Body of pancreas (tissue), 4 donors: ENCODE measurements at regions not wholly inside any gene's neighbourhood (a gene's known extent, or its start where the extent isn't known, plus 50 kb on each side); places are given as distances from the start of the nearest gene placed in this dataset.

Experiments
- ATAC-seq: fragments of 150-250 bp; one replicate; pipeline ENCODE4 v1.9.1; 2016
- DNase-seq, 4 donors: peaks; one replicate each; pipeline ENCODE4 v3.0.0-alpha.2; 2019
- H3K27ac ChIP-seq, 4 donors: fragments of 200-600 bp; sonication (generic); 1 replicate in 3 of 4; 2 replicates in 1 of 4; pipeline versions ENCODE4 v1.5.1 to v1.6.1; 2016 to 2019; ENCODE audit warnings: mild to moderate bottlenecking in 1 of 4, mixed read lengths in 1 of 4, moderate library complexity in 1 of 4
- H3K27me3 ChIP-seq, 2 donors: fragments of 200-600 bp; sonication (generic); one replicate each; pipeline ENCODE4 v1.6.0; 2016; ENCODE audit warnings: mild to moderate bottlenecking in 1 of 2
- H3K36me3 ChIP-seq, 2 donors: fragments of 200-600 bp; sonication (generic); replicated peaks in 1 of 2; 2 replicates each; pipeline ENCODE4 v1.5.1; 2016; ENCODE audit warnings: low read depth in 2 of 2; ENCODE audit not compliant: insufficient read depth in 1 of 2
- H3K4me1 ChIP-seq: fragments of 200-600 bp; sonication (generic); one replicate; pipeline ENCODE4 v1.6.0; 2016
- H3K4me3 ChIP-seq, 2 donors: fragments of 200-600 bp; sonication (generic); 1 replicate in 1 of 2; 2 replicates in 1 of 2; pipeline ENCODE4 v1.5.1; 2016 to 2019
- H3K9me3 ChIP-seq, 3 donors: fragments of 200-600 bp; sonication (generic); 1 replicate in 2 of 3; 2 replicates in 1 of 3; pipeline ENCODE4 v1.5.1; 2016
- POLR2A ChIP-seq, 3 donors: fragments of 450-650 bp; IDR thresholded peaks; one replicate each; pipeline ENCODE4 v1.6.1; 2016; ENCODE audit warnings: antibody characterized with exemption in 3 of 3, mild to moderate bottlenecking in 2 of 3
- WGBS, 2 donors: methylation state at CpG; one replicate each; pipeline ENCODE4 v1.1.5; 2017; 5-methylcytosine and 5-hydroxymethylcytosine counted together
- intact Hi-C: fragments of 100-400 bp; cut with DNase I; formaldehyde crosslinking; loops from one replicate; pipeline ENCODE4 v1.15.1; 2023
- TF ChIP-seq, protein P1 (sequence below), 7 experiments: fragments of 450-650 bp in 4 of 7; fragments of 200-600 bp in 3 of 7; sonication (generic) in 3 of 7; IDR thresholded peaks; one replicate each; pipeline ENCODE4 v1.5.1; 2016 to 2019; ENCODE audit warnings: antibody characterized with exemption in 7 of 7

DNA sequence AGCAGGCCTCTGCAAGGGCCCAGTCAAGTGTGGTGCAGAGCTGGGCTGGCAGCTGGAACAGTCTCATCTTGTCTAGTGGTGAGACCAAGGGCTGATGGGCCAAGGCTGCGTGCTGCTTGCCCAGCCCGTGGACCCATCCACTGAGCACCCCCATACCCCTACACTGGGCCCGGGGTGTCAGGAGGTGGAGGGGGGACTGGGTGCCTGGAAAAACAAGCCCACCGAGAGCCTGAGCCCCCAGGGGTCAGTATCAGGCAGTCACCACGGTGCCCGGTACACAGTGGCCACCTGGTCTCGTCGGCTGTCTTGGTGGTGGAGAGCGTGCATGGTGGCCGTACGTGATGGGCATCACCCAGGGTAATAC, 238.3 kb downstream of the SEC14L1 start:
- ATAC-seq = no peak
- Histone ChIP-seq H3K36me3 (no peaks in the 10 kb centered on the region), H3K4me1 (peaks cover 98% of the 10 kb centered on the region), H3K27ac (peak overlapping the region in 2 of 4 donors; percentile 78 to 93), H3K9me3 (no peaks in the 10 kb centered on the region), H3K27me3 (peaks cover 0 to 6% of the 10 kb centered on the region in 2 donors), H3K4me3 (no peak overlapping the region)
- no peak for DNase-seq
- 92 to 100% methylated on average over 3 to 11 of the region's 11 CpGs for WGBS, 2 donors
- TF ChIP-seq, protein P1, sequence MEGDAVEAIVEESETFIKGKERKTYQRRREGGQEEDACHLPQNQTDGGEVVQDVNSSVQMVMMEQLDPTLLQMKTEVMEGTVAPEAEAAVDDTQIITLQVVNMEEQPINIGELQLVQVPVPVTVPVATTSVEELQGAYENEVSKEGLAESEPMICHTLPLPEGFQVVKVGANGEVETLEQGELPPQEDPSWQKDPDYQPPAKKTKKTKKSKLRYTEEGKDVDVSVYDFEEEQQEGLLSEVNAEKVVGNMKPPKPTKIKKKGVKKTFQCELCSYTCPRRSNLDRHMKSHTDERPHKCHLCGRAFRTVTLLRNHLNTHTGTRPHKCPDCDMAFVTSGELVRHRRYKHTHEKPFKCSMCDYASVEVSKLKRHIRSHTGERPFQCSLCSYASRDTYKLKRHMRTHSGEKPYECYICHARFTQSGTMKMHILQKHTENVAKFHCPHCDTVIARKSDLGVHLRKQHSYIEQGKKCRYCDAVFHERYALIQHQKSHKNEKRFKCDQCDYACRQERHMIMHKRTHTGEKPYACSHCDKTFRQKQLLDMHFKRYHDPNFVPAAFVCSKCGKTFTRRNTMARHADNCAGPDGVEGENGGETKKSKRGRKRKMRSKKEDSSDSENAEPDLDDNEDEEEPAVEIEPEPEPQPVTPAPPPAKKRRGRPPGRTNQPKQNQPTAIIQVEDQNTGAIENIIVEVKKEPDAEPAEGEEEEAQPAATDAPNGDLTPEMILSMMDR (IDR thresholded peaks at IDR 0.05) = no peak
- no peak for TF ChIP-seq POLR2A (IDR thresholded peaks at IDR 0.05)
- intact Hi-C loops = no loop called here

DNA sequence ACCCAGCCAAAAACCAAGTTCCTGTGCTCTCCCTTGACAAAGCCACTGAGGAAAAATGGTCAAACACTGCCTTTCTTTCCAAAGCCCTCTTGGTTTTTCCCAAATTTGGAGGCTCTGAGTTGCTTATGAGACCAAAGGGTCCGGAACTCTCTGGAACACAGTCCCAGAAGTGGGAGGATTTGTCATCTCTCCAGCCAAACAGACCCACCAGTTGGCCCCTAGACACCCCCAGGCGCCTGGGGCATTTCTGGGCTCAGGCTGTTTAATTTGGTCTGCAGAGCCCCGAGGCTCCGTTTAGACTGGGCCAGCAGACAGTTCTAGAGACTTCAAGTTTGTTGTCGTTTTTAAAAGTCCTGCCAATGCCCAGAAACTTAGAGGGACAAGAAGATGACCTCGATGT, 239.1 kb downstream of the SEC14L1 start:
- 67 to 75% methylated on average over 6 of the region's 6 CpGs for WGBS, 2 donors
- H3K4me1 ChIP-seq = peaks cover 98% of the 10 kb centered on the region
- no peak for ATAC-seq
- no peak for DNase-seq
- H3K9me3 ChIP-seq = no peaks in the 10 kb centered on the region
- H3K27ac ChIP-seq = peak overlapping the region in 2 of 4 donors; percentile 28 to 93
- H3K4me3 ChIP-seq = no peak overlapping the region
- TF ChIP-seq, protein P1 (IDR thresholded peaks at IDR 0.05) = no peak
- TF ChIP-seq POLR2A (IDR thresholded peaks at IDR 0.05) = no peak
- intact Hi-C loops = no loop called here
- no peaks in the 10 kb centered on the region for H3K36me3 ChIP-seq
- no peaks in the 10 kb centered on the region for H3K27me3 ChIP-seq

DNA sequence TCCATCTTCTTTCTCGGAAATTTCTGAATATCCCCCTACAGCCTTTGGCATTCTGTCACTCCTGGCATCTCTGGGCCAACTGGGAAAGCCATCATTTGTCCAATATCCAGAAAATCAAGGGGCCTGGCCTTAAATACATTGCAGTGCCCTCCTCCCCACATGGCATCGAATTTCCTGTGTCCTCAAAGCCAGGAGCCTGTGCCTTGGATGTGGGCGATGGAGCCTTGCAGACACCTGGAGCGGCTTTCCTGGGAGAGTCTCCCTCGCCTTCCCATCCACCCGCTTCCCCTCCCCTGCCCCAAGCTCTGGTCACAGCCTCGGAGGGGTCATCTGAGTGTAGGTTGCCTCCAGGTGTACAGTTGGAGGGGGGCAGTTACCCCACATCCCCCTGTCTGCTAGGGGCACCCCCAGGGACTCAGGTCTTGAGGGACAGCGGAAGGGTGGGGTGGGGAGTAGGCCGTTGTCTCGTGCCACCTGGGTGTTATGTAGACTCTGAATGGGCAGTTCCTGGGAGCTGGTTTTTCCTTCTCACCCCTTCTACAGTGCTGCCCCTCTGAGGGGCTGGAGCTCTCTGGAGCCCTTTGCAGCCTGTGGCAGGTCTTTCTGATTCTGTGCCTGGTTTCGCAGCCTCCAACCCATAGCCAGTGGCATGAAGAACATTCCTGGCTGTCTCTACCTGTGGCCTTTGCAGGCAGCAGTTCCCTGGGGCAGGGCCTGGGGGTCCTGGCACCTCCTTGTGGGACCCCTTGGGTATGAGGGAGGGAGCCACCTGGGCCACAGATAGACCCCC, 239.8 kb downstream of the SEC14L1 start:
- intact Hi-C loops = no loop called here
- TF ChIP-seq, protein P1 (IDR thresholded peaks at IDR 0.05) = no peak
- TF ChIP-seq POLR2A (IDR thresholded peaks at IDR 0.05) = no peak
- DNase-seq (no peak), ATAC-seq (no peak)
- Histone ChIP-seq H3K27me3 (no peaks in the 10 kb centered on the region), H3K4me1 (peaks cover 98% of the 10 kb centered on the region), H3K27ac (peak overlapping the region in 2 of 4 donors; percentile 19 to 32), H3K36me3 (no peaks in the 10 kb centered on the region), H3K4me3 (no peak overlapping the region), H3K9me3 (no peaks in the 10 kb centered on the region)
- WGBS, 2 donors = 82 to 88% methylated on average over 8 to 11 of the region's 11 CpGs

DNA sequence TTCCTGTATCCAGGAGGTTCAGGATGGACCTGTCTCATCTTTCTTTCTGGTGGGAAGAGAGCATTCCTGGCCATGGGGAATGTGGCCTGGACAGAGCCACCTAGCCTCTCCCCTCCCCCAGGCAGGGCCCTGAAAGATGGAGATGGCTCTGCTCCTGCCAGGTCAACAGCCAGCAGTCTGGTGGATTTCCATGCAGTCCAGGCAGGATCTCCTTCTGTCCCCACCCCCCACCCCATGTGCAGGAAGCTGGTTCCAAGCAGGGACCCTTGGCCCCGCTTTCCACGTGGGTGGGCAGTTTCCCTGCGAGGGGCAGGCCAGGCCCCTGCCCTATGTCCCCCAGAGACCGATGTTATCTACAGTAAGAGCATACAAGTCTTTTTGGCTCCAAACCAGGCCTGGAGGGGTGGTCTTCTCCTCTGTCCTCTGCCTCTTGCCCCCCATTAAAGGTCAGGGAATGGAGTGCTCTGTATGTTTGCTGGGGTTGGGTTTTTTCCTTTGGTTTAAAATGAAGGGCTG, 240.5 kb downstream of the SEC14L1 start:
- no peaks in the 10 kb centered on the region for H3K36me3 ChIP-seq
- TF ChIP-seq, protein P1 (IDR thresholded peaks at IDR 0.05) = no peak
- TF ChIP-seq POLR2A (IDR thresholded peaks at IDR 0.05) = no peak
- no peaks in the 10 kb centered on the region for H3K9me3 ChIP-seq
- ATAC-seq (no peak), DNase-seq (no peak)
- WGBS, 2 donors = 67 to 77% methylated on average over 4 of the region's 4 CpGs
- peak overlapping the region in 1 of 4 donors; percentile 19 for H3K27ac ChIP-seq
- intact Hi-C loops = no loop called here
- no peak overlapping the region for H3K4me3 ChIP-seq
- H3K4me1 ChIP-seq = peaks cover 98% of the 10 kb centered on the region
- no peaks in the 10 kb centered on the region for H3K27me3 ChIP-seq

DNA sequence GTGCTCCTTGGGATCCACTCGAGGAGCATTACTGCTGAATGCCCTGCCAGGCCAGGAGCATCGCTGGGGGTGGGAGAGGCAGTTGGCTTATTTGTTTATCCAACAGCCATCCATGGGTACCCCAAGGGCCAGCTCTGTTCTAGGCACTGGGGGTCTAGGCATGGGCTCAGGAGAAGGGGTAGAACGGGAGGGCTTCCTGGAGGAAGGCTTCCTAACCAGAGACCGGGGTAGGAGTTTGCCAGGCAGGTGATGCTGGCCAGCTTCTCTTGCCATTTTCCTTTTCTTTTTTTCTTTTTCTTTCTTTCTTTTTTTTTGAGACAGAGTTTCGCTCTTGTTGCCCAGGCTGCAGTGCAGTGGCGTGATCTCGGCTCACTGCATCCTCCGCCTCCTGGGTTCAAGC, 241.0 kb downstream of the SEC14L1 start:
- no peak for ATAC-seq
- Histone ChIP-seq H3K36me3 (no peaks in the 10 kb centered on the region), H3K27ac (peak overlapping the region in 1 of 4 donors; percentile 83), H3K4me1 (peaks cover 98% of the 10 kb centered on the region), H3K27me3 (no peaks in the 10 kb centered on the region), H3K4me3 (no peak overlapping the region), H3K9me3 (no peaks in the 10 kb centered on the region)
- intact Hi-C loops = no loop called here
- DNase-seq = no peak
- TF ChIP-seq, protein P1 (IDR thresholded peaks at IDR 0.05) = no peak
- no peak for TF ChIP-seq POLR2A (IDR thresholded peaks at IDR 0.05)
- WGBS, 2 donors = 83 to 91% methylated on average over 8 of the region's 8 CpGs
